ENCODE measurements at regions not wholly inside any gene's neighbourhood (a gene's known extent, or its start where the extent isn't known, plus 50 kb on each side); places are given as distances from the start of the nearest gene placed in this dataset.

- Histone ChIP-seq H2AFZ (no peak overlapping the region), H3K9me3 (ENCODE audit: insufficient read depth, low read depth) (no peaks in the 10 kb centered on the region), H3K27me3 (ENCODE audit: insufficient read depth, low read depth) (no peaks in the 10 kb centered on the region), H3K79me2 (ENCODE audit: low read depth) (no peaks in the 10 kb centered on the region), H4K20me1 (ENCODE audit: insufficient read depth) (no peaks in the 10 kb centered on the region), H3K4me2 (no peak overlapping the region), H3K4me1 (replicated peaks; ENCODE audit: insufficient read depth) (peaks cover 27% of the 10 kb centered on the region), H3K9me2 (ENCODE audit: insufficient read depth) (no peaks in the 10 kb centered on the region), H3K4me3 (no peak overlapping the region), H3F3A (ENCODE audit: insufficient read depth, low read depth) (peaks cover 9% of the 10 kb centered on the region; the same call in 1 of the 2 replicates), H3K27ac (no peak overlapping the region), H3K36me3 (ENCODE audit: low read depth) (no peaks in the 10 kb centered on the region)
- ChIA-PET POLR2A (ENCODE audit: unreplicated experiment) (no interaction called here), CTCF (no interaction called here)
- intact Hi-C loops (cut with micrococcal nuclease; ENCODE audit: unreplicated experiment), result no loop called here
- no peak for DNase-seq
- TF ChIP-seq EZH2 (IDR thresholded peaks at IDR 0.05; ENCODE audit: low read depth) (no peak), CTCF (conservative IDR thresholded peaks at IDR 0.05) (no peak)
- BruUV-seq (replicated peaks), result no TSS peak
Measured at GRCh38 chr1:209323743-209324142, 259.8 kb upstream of the CAMK1G start.

- BruUV-seq (replicated peaks), result no TSS peak
Measured at GRCh38 chr1:209324901-209325871, 258.3 kb upstream of the CAMK1G start.

DNA sequence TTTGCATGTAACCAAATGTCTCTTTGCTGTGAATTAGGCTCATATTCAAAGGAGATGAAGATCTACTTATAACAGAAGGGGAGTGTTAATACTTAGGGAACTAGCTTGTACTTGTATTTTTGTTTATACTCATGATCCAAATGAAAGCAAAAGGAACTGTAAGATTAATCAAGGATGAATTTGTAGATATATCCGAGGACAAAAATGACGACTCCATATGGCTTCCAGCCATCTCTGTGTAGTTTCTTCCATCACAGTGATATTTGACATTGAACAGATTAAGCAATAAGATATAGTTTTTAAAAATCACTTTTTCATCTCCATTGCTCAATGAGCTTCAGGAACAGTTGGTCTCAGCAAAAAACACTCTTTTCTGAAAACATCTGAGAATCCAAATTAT is 257.4 kb upstream of the CAMK1G start:
- intact Hi-C loops (cut with micrococcal nuclease; ENCODE audit: unreplicated experiment), result no loop called here
- no peak overlapping the region for H3K4me3 ChIP-seq
- CTCF ChIA-PET, result interaction anchor here (0.9 kb wide), 1 partner anchor 77 kb away, joined by 3 read pairs; no protein-coding TSS in a partner anchor
- no peaks in the 10 kb centered on the region for H3K27me3 ChIP-seq (ENCODE audit: insufficient read depth, low read depth)
- H2AFZ ChIP-seq, result no peak overlapping the region
- no peaks in the 10 kb centered on the region for H3K79me2 ChIP-seq (ENCODE audit: low read depth)
- no peak overlapping the region for H3K4me2 ChIP-seq
- TF ChIP-seq CTCF (conservative IDR thresholded peaks at IDR 0.05) (no peak), EZH2 (IDR thresholded peaks at IDR 0.05; ENCODE audit: low read depth) (no peak)
- no peak overlapping the region for H3K27ac ChIP-seq
- no peaks in the 10 kb centered on the region for H3K36me3 ChIP-seq (ENCODE audit: low read depth)
- H4K20me1 ChIP-seq (ENCODE audit: insufficient read depth), result no peaks in the 10 kb centered on the region
- H3K9me3 ChIP-seq (ENCODE audit: insufficient read depth, low read depth), result no peaks in the 10 kb centered on the region
- H3K9me2 ChIP-seq (ENCODE audit: insufficient read depth), result no peaks in the 10 kb centered on the region
- H3F3A ChIP-seq (ENCODE audit: insufficient read depth, low read depth), result no peaks in the 10 kb centered on the region
- BruUV-seq (replicated peaks), result no TSS peak
- H3K4me1 ChIP-seq (replicated peaks; ENCODE audit: insufficient read depth), result peaks cover 15% of the 10 kb centered on the region
- no peak for DNase-seq
- POLR2A ChIA-PET (ENCODE audit: unreplicated experiment), result no interaction called here

More at GRCh38 chr1:209324901-209325871, 258.3 kb upstream of the CAMK1G start:
- no peak for DNase-seq
- Histone ChIP-seq H3K9me3 (ENCODE audit: insufficient read depth, low read depth) (no peaks in the 10 kb centered on the region), H3K4me3 (no peak overlapping the region), H3K4me2 (no peak overlapping the region), H3K9me2 (ENCODE audit: insufficient read depth) (no peaks in the 10 kb centered on the region), H2AFZ (no peak overlapping the region; the same call in 1 of the 2 replicates), H3K36me3 (ENCODE audit: low read depth) (no peaks in the 10 kb centered on the region), H3K4me1 (replicated peaks; ENCODE audit: insufficient read depth) (peaks cover 15% of the 10 kb centered on the region), H3K27me3 (ENCODE audit: insufficient read depth, low read depth) (no peaks in the 10 kb centered on the region), H3K27ac (no peak overlapping the region), H3K79me2 (ENCODE audit: low read depth) (no peaks in the 10 kb centered on the region), H3F3A (ENCODE audit: insufficient read depth, low read depth) (no peaks in the 10 kb centered on the region), H4K20me1 (ENCODE audit: insufficient read depth) (no peaks in the 10 kb centered on the region)
- ChIA-PET POLR2A (ENCODE audit: unreplicated experiment) (no interaction called here), CTCF (interaction anchor here (0.9 kb wide), 1 partner anchor 76 kb away, joined by 3 read pairs; no protein-coding TSS in a partner anchor)
- intact Hi-C loops (cut with micrococcal nuclease; ENCODE audit: unreplicated experiment), result no loop called here
- TF ChIP-seq EZH2 (IDR thresholded peaks at IDR 0.05; ENCODE audit: low read depth) (no peak), CTCF (conservative IDR thresholded peaks at IDR 0.05) (no peak)

Measured in PC-9 (cell line).